Hepatocyte (in vitro differentiated cells): ENCODE measurements at regions not wholly inside any gene's neighbourhood (a gene's known extent, or its start where the extent isn't known, plus 50 kb on each side); places are given as distances from the start of the nearest gene placed in this dataset.

Source experiments
- CTCF ChIP-seq: fragments of 200-600 bp; sonication (generic); IDR thresholded peaks from 2 replicates; pipeline ENCODE4 v1.5.1; 2016; ENCODE audit warnings: antibody characterized with exemption, mild to moderate bottlenecking; ENCODE audit not compliant: poor library complexity
- EZH2phosphoT487 ChIP-seq: fragments of 200-600 bp; sonication (generic); IDR thresholded peaks from one replicate; pipeline ENCODE4 v1.6.1; 2018; ENCODE audit warnings: antibody characterized with exemption, mild to moderate bottlenecking, low read depth, moderate library complexity; ENCODE audit not compliant: unreplicated experiment, severe bottlenecking

DNA sequence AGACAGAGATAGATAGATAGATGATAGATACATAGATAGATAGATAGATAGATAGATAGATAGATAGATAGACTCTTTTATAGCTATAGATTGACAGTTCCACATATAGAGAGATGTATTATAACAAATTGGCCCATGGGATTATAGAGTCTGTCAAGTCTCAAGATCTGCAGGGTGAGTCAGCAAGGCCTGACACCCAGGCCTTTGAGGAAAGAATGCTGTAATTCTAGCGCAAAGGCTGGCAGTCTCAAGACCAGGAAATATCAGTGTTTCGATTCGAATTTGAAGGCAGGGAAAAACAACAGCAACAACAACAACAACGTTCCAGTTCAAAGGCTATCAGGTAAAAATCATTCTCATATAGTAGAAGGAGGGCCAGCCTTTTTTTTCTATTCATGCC, 339.2 kb upstream of the CDH9 start:
- TF ChIP-seq CTCF (no peak), EZH2phosphoT487 (no peak)
